ENCODE measurements at regions not wholly inside any gene's neighbourhood (a gene's known extent, or its start where the extent isn't known, plus 50 kb on each side); places are given as distances from the start of the nearest gene placed in this dataset.

GRCh38 chr1:55632906-55633305 lies 417.7 kb upstream of the USP24 start:
- no peak for TF ChIP-seq CTCF (IDR thresholded peaks at IDR 0.05)
- TF ChIP-seq ZFX (IDR thresholded peaks at IDR 0.05; ENCODE audit: borderline replicate concordance), result no peak

Measured in 22Rv1 (cell line).